COLO829 (cell line): ENCODE measurements at regions not wholly inside any gene's neighbourhood (a gene's known extent, or its start where the extent isn't known, plus 50 kb on each side); places are given as distances from the start of the nearest gene placed in this dataset.

Experiments
- DNase-seq: peaks from one replicate; pipeline ENCODE4 v3.0.0; 2012; ENCODE audit warnings: low spot score

GRCh38 chr1:163813251-163813650, 491.5 kb downstream of the NUF2 start:
- DNase-seq, result no peak

- no peak for DNase-seq
These were observed 498.5 kb downstream of the NUF2 start for GRCh38 chr1:163820226-163820625.

- no peak for DNase-seq
These were observed 499.0 kb downstream of the NUF2 start for GRCh38 chr1:163820766-163821165.

GRCh38 chr1:163821679-163822078, 499.9 kb downstream of the NUF2 start:
- DNase-seq, result no peak

GRCh38 chr1:163823017-163823416, 501.3 kb downstream of the NUF2 start:
- DNase-seq, result no peak

- DNase-seq, result no peak
These were observed 502.3 kb downstream of the NUF2 start for GRCh38 chr1:163824006-163824405.

- DNase-seq, result no peak
These were observed 502.7 kb downstream of the NUF2 start for GRCh38 chr1:163824490-163824889.

- DNase-seq, result no peak
These were observed 504.7 kb downstream of the NUF2 start for GRCh38 chr1:163826500-163826899.

GRCh38 chr1:163834778-163835177, 513.0 kb downstream of the NUF2 start:
- no peak for DNase-seq

GRCh38 chr1:163836481-163836880, 514.7 kb downstream of the NUF2 start:
- no peak for DNase-seq

- DNase-seq, result no peak
These were observed 515.5 kb downstream of the NUF2 start for GRCh38 chr1:163837206-163837605.

- no peak for DNase-seq
These were observed 520.8 kb downstream of the NUF2 start for GRCh38 chr1:163842571-163842970.

GRCh38 chr1:163844459-163844858, 522.7 kb downstream of the NUF2 start:
- no peak for DNase-seq

- no peak for DNase-seq
These were observed 523.5 kb downstream of the NUF2 start for GRCh38 chr1:163845279-163845678.

- no peak for DNase-seq
These were observed 542.0 kb downstream of the NUF2 start for GRCh38 chr1:163863731-163864130.

GRCh38 chr1:163864207-163864606, 542.5 kb downstream of the NUF2 start:
- DNase-seq, result no peak

- DNase-seq, result no peak
These were observed 544.8 kb downstream of the NUF2 start for GRCh38 chr1:163866564-163866963.

GRCh38 chr1:163870666-163871065, 548.9 kb downstream of the NUF2 start:
- DNase-seq, result no peak

GRCh38 chr1:163872067-163872466, 550.3 kb downstream of the NUF2 start:
- no peak for DNase-seq

GRCh38 chr1:163874070-163874469, 552.3 kb downstream of the NUF2 start:
- DNase-seq, result no peak

- DNase-seq, result peak; percentile 42
These were observed 553.6 kb downstream of the NUF2 start for GRCh38 chr1:163875200-163875926.

- no peak for DNase-seq
These were observed 554.2 kb downstream of the NUF2 start for GRCh38 chr1:163875927-163876320.

- no peak for DNase-seq
These were observed 554.8 kb downstream of the NUF2 start for GRCh38 chr1:163876546-163876945.

GRCh38 chr1:163877016-163877415, 555.3 kb downstream of the NUF2 start:
- no peak for DNase-seq
